Common myeloid progenitor, CD34-positive (primary cell): ENCODE measurements at regions not wholly inside any gene's neighbourhood (a gene's known extent, or its start where the extent isn't known, plus 50 kb on each side); places are given as distances from the start of the nearest gene placed in this dataset.

ENCODE experiments used
- CTCF ChIA-PET: fragments of 350-600 bp; sonication (Branson Sonifier 250); formaldehyde crosslinking; loops from one replicate; lab custom pipeline; 2021; ENCODE audit warnings: antibody characterized with exemption; lab: Charles Lee
- POLR2A ChIA-PET: fragments of 350-600 bp; sonication (Branson Sonifier 250); formaldehyde crosslinking; loops from one replicate; lab custom pipeline; 2021; ENCODE audit warnings: antibody characterized with exemption; lab: Charles Lee
- DNase-seq, 3 donors: peaks; one replicate each; pipeline versions ENCODE4 v3.0.0 to v3.0.0-alpha.2; 2013
- H3K27ac ChIP-seq, 2 experiments: 1 replicate in 1 of 2; 2 replicates in 1 of 2; pipeline ENCODE4 v1.7.0; 2013; ENCODE audit warnings: inconsistent platforms in 2 of 2, low read length in 2 of 2, mild to moderate bottlenecking in 2 of 2, low read depth in 1 of 2, moderate library complexity in 1 of 2; ENCODE audit not compliant: severe bottlenecking in 2 of 2, insufficient read depth in 1 of 2, poor library complexity in 1 of 2
- H3K27me3 ChIP-seq, 5 experiments: replicated peaks in 2 of 5; 1 replicate in 3 of 5; 2 replicates in 2 of 5; pipeline versions ENCODE4 v1.6.1 to v1.7.0; 2013; ENCODE audit warnings: low read length in 4 of 5, mild to moderate bottlenecking in 2 of 5, moderate library complexity in 2 of 5, inconsistent platforms in 1 of 5; ENCODE audit not compliant: insufficient read depth in 5 of 5, control insufficient read depth in 4 of 5
- H3K36me3 ChIP-seq, 4 experiments: 1 replicate in 2 of 4; 2 replicates in 2 of 4; pipeline versions ENCODE4 v1.6.1 to v1.7.0; 2013; ENCODE audit warnings: low read length in 3 of 4, control low read depth in 1 of 4, mild to moderate bottlenecking in 1 of 4; ENCODE audit not compliant: control insufficient read depth in 4 of 4, insufficient read depth in 4 of 4
- H3K4me1 ChIP-seq, 4 experiments: 1 replicate in 3 of 4; 2 replicates in 1 of 4; pipeline versions ENCODE4 v1.6.1 to v1.7.1; 2013; ENCODE audit warnings: low read length in 3 of 4, mild to moderate bottlenecking in 3 of 4, control low read depth in 1 of 4, inconsistent platforms in 1 of 4, moderate library complexity in 1 of 4; ENCODE audit not compliant: control insufficient read depth in 4 of 4, insufficient read depth in 4 of 4; ENCODE audit errors: control extremely low read depth in 1 of 4
- H3K4me3 ChIP-seq, 7 experiments: 1 replicate in 4 of 7; 2 replicates in 3 of 7; pipeline versions ENCODE4 v1.5.1 to v1.7.0; 2013; ENCODE audit warnings: mild to moderate bottlenecking in 7 of 7, low read length in 6 of 7, moderate library complexity in 6 of 7, inconsistent platforms in 2 of 7, low read depth in 2 of 7, control low read depth in 1 of 7; ENCODE audit not compliant: insufficient read depth in 4 of 7, control insufficient read depth in 1 of 7; ENCODE audit errors: extremely low read depth in 1 of 7
- H3K9me3 ChIP-seq, 5 experiments: 1 replicate in 4 of 5; 2 replicates in 1 of 5; pipeline versions ENCODE4 v1.6.1 to v1.7.1; 2013; ENCODE audit warnings: low read length in 4 of 5, mild to moderate bottlenecking in 2 of 5, inconsistent platforms in 1 of 5, low read depth in 1 of 5, moderate library complexity in 1 of 5; ENCODE audit not compliant: control insufficient read depth in 4 of 5, insufficient read depth in 2 of 5; ENCODE audit errors: control extremely low read depth in 1 of 5
- WGBS: methylation state at CpG from one replicate; pipeline ENCODE4 v1.1.5; 2013; ENCODE audit not compliant: insufficient coverage; 5-methylcytosine and 5-hydroxymethylcytosine counted together

GRCh38 chrX:40385256-40385655 is 195.5 kb upstream of the ATP6AP2 start:
- no peak overlapping the region for H3K27ac ChIP-seq
- no peak overlapping the region for H3K4me3 ChIP-seq
- no peaks in the 10 kb centered on the region for H3K27me3 ChIP-seq
- 52% methylated on average over 7 of the region's 10 CpGs for WGBS
- ChIA-PET CTCF (no interaction called here), POLR2A (no interaction called here)
- peaks cover 0 to 2% (median 0%) of the 10 kb centered on the region in 5 experiments for H3K9me3 ChIP-seq
- peaks cover 0 to 26% (median 11%) of the 10 kb centered on the region in 4 experiments for H3K4me1 ChIP-seq
- DNase-seq: peak in 2 of 3 donors; percentile 43
- H3K36me3 ChIP-seq: no peaks in the 10 kb centered on the region

- Histone ChIP-seq H3K27me3 (no peaks in the 10 kb centered on the region), H3K9me3 (peaks cover 0 to 2% (median 0%) of the 10 kb centered on the region in 5 experiments), H3K4me1 (peaks cover 0 to 34% (median 16%) of the 10 kb centered on the region in 4 experiments), H3K27ac (no peak overlapping the region), H3K4me3 (no peak overlapping the region), H3K36me3 (no peaks in the 10 kb centered on the region)
- ChIA-PET POLR2A (no interaction called here), CTCF (no interaction called here)
- DNase-seq: no peak
- 93% methylated on average over 4 of the region's 4 CpGs for WGBS
These were observed 196.8 kb upstream of the ATP6AP2 start for GRCh38 chrX:40383969-40384368.

- Histone ChIP-seq H3K9me3 (peaks cover 0 to 2% (median 0%) of the 10 kb centered on the region in 5 experiments), H3K4me1 (peaks cover 0 to 34% (median 16%) of the 10 kb centered on the region in 4 experiments), H3K27ac (no peak overlapping the region), H3K27me3 (no peaks in the 10 kb centered on the region), H3K4me3 (no peak overlapping the region), H3K36me3 (no peaks in the 10 kb centered on the region)
- POLR2A ChIA-PET: no interaction called here
- no peak for DNase-seq
- CTCF ChIA-PET: interaction anchor here (0.5 kb wide), 1 partner anchor 64 kb away, joined by 3 read pairs; no protein-coding TSS in a partner anchor
- WGBS: 67% methylated on average over 5 of the region's 6 CpGs
These were observed 197.4 kb upstream of the ATP6AP2 start for GRCh38 chrX:40383360-40383759.

- WGBS: 72% methylated on average over 8 of the region's 16 CpGs
- H3K9me3 ChIP-seq: peaks cover 0 to 2% (median 0%) of the 10 kb centered on the region in 5 experiments
- H3K4me1 ChIP-seq: peaks cover 0 to 26% (median 16%) of the 10 kb centered on the region in 4 experiments
- no peaks in the 10 kb centered on the region for H3K27me3 ChIP-seq
- DNase-seq: peak; percentile 34 to 79 (median 69)
- H3K36me3 ChIP-seq: no peaks in the 10 kb centered on the region
- POLR2A ChIA-PET: no interaction called here
- H3K4me3 ChIP-seq: no peak overlapping the region
- H3K27ac ChIP-seq: no peak overlapping the region
- CTCF ChIA-PET: interaction anchor here (1.2 to 1.4 kb wide), 2 partner anchors 13 to 87 kb away, joined by 3 to 4 read pairs; no protein-coding TSS in a partner anchor
These were observed 199.9 kb upstream of the ATP6AP2 start for GRCh38 chrX:40380655-40381488.

- H3K27me3 ChIP-seq: no peaks in the 10 kb centered on the region
- H3K27ac ChIP-seq: no peak overlapping the region
- H3K9me3 ChIP-seq: peaks cover 0 to 2% (median 0%) of the 10 kb centered on the region in 5 experiments
- WGBS: 80% methylated on average over 1 of the region's 1 CpG
- peaks cover 0 to 16% (median 10%) of the 10 kb centered on the region in 4 experiments for H3K4me1 ChIP-seq
- no peaks in the 10 kb centered on the region for H3K36me3 ChIP-seq
- CTCF ChIA-PET: no interaction called here
- no peak overlapping the region for H3K4me3 ChIP-seq
- DNase-seq: no peak
- POLR2A ChIA-PET: no interaction called here
These were observed 203.1 kb upstream of the ATP6AP2 start for GRCh38 chrX:40377684-40378083.

GRCh38 chrX:40374486-40374885 is 206.3 kb upstream of the ATP6AP2 start:
- no peak overlapping the region for H3K27ac ChIP-seq
- no peak overlapping the region for H3K4me3 ChIP-seq
- H3K36me3 ChIP-seq: no peaks in the 10 kb centered on the region
- no peak for DNase-seq
- H3K9me3 ChIP-seq: peaks cover 0 to 2% (median 0%) of the 10 kb centered on the region in 5 experiments
- CTCF ChIA-PET: no interaction called here
- peaks cover 0 to 3% (median under 1%) of the 10 kb centered on the region in 4 experiments for H3K4me1 ChIP-seq
- 94% methylated on average over 2 of the region's 2 CpGs for WGBS
- POLR2A ChIA-PET: no interaction called here
- H3K27me3 ChIP-seq: peaks cover 0 to 9% (median 0%) of the 10 kb centered on the region in 5 experiments

- CTCF ChIA-PET: no interaction called here
- peaks cover 0 to 9% (median 0%) of the 10 kb centered on the region in 5 experiments for H3K27me3 ChIP-seq
- no peak overlapping the region for H3K4me3 ChIP-seq
These were observed 207.1 kb upstream of the ATP6AP2 start for GRCh38 chrX:40373641-40374040.

More at GRCh38 chrX:40373641-40374040, 207.1 kb upstream of the ATP6AP2 start:
- peaks cover 0 to 3% (median 0%) of the 10 kb centered on the region in 4 experiments for H3K4me1 ChIP-seq
- peaks cover 0 to 2% (median 0%) of the 10 kb centered on the region in 5 experiments for H3K9me3 ChIP-seq
- H3K27ac ChIP-seq: no peak overlapping the region
- no peak for DNase-seq
- POLR2A ChIA-PET: no interaction called here
- no peaks in the 10 kb centered on the region for H3K36me3 ChIP-seq
